SH-SY5Y (cell line): ENCODE measurements at regions not wholly inside any gene's neighbourhood (a gene's known extent, or its start where the extent isn't known, plus 50 kb on each side); places are given as distances from the start of the nearest gene placed in this dataset.

Experiments used
- GATA2 ChIP-seq: IDR thresholded peaks from 2 replicates; pipeline ENCODE4 v1.6.1; 2011; ENCODE audit warnings: mild to moderate bottlenecking, low read depth, low read length
- GATA3 ChIP-seq: IDR thresholded peaks from 2 replicates; pipeline ENCODE4 v1.6.1; 2011; ENCODE audit warnings: low read depth, mild to moderate bottlenecking, low read length, moderate library complexity

GRCh38 chr1:95953015-95953414 is 719.0 kb downstream of the RWDD3 start:
- TF ChIP-seq GATA2 = no peak
- TF ChIP-seq GATA3 = no peak
